DMS114 treated with DMSO at 0.1 percent for 48 hours (cell line): ENCODE measurements at regions not wholly inside any gene's neighbourhood (a gene's known extent, or its start where the extent isn't known, plus 50 kb on each side); places are given as distances from the start of the nearest gene placed in this dataset.

Source experiments
- DNase-seq: peaks from one replicate; lab custom pipeline; 2025; ENCODE audit not compliant: unreplicated experiment; lab: John Stamatoyannopoulos, UW

DNA sequence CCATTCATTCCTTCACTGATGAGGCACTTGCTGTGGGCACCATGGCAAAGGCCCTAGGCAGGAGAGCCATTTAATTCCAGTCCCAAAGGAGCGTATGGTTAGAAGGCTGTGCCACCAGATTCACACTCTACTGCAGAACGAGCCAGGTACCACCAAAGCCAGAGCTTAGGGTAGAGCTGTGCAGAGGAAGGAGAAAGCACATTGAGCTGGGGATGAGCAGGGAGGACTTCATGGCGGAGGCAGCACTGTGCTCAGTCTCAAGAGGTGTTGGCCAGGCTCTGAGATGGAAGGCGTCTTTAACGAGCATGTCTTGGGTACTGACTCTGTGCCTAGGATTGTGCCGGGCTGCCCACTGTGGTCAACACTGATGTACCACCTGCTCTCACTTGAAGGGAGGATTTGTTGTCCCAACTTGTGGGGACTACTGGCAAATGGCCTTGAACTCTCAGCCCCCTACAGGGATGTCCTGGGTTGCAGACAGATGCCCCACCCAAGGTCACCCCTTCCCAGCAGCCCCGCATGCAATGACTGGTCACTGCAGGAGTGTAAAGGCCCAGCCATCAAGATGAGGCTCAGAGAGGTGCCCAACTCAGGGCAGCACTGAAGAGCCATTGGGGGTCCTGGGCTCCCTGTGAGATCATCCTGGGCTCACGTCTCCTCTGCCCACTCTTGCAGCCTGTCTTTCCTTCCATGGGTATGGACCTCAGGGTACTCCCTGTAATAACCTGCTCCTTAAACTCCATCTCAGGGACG, 251.4 kb downstream of the GLI2 start:
- no peak for DNase-seq

GRCh38 chr2:120988051-120988699, 252.5 kb downstream of the GLI2 start:
- no peak for DNase-seq

GRCh38 chr2:120988700-120989511, 253.2 kb downstream of the GLI2 start:
- DNase-seq = no peak

DNA sequence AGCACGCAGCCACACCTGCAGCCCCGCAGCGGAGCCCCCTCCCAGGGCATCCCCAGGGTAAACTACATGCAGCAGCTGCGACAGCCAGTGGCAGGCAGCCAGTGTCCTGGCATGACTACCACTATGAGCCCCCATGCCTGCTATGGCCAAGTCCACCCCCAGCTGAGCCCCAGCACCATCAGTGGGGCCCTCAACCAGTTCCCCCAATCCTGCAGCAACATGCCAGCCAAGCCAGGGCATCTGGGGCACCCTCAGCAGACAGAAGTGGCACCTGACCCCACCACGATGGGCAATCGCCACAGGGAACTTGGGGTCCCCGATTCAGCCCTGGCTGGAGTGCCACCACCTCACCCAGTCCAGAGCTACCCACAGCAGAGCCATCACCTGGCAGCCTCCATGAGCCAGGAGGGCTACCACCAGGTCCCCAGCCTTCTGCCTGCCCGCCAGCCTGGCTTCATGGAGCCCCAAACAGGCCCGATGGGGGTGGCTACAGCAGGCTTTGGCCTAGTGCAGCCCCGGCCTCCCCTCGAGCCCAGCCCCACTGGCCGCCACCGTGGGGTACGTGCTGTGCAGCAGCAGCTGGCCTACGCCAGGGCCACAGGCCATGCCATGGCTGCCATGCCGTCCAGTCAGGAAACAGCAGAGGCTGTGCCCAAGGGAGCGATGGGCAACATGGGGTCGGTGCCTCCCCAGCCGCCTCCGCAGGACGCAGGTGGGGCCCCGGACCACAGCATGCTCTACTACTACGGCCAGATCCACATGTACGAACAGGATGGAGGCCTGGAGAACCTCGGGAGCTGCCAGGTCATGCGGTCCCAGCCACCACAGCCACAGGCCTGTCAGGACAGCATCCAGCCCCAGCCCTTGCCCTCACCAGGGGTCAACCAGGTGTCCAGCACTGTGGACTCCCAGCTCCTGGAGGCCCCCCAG, 254.1 kb downstream of the GLI2 start:
- no peak for DNase-seq

DNA sequence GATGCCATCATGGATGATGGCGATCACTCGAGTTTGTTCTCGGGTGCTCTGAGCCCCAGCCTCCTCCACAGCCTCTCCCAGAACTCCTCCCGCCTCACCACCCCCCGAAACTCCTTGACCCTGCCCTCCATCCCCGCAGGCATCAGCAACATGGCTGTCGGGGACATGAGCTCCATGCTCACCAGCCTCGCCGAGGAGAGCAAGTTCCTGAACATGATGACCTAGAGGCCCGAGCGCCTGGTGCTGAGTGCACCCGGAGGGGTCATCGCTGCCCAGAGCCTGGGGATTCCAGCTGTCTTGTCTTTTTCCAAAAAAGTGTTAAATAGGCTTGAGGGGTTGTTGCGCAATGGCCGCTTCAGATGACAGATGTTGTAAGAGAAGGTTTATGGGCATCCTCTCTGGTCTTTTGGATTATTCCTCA, 254.8 kb downstream of the GLI2 start:
- no peak for DNase-seq

DNA sequence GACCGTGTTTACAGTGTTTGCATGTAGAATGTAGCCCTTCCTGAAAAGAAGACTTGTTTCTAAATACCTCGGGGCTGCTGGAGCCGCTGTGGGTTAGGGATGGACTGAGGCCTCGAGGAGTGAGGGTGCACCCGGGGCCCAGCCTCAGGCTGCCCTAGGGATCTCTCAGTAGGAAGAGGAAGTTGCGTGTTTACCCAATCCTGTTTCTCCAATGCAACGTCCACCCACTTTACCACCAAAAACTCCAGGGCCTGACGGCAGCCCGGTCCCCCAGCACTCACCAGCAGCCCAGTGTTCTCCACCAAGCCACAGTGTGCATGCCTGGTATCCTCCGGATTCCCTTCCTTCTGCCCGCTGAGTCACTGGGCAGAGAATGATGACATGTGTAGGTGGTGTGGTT, 255.8 kb downstream of the GLI2 start:
- DNase-seq = no peak

DNA sequence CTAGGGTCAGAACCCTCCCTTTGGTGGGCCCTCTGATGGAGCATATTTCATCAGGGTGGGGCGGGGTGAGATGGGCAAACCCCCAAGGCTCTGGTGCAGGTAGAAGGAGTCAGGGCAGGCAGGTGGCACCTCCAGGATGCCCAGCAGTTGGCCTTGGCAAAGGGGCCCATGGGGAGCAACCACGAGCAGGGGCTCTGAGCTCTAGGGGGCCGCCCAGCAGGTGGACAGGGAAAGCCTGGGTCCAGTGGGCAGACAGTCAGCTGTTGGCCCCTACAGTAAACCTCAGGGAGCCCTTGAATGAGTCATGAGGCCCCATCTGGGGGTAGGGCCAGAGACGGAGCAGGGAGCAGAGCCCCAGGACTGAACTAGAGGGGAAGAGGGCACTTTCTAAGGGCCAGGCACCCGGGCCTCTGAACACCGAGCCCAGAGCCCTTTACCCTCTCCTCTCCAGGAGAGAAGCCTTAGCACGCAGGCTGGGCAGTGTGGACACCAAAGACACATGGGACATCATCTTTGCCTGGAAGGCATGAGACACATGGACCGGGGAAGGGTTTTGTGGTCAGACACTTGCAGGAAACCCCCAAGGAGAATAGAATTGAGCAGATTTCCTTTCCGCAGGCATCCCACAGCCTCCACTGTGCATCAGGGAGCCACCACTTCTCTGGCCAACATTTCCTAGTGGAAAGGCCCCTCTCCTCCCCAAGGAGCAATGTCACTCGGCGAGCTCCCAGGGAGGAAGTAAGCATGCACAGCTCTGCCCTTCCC, 257.3 kb downstream of the GLI2 start:
- DNase-seq = no peak

- DNase-seq = no peak
These were observed 258.0 kb downstream of the GLI2 start for GRCh38 chr2:120993661-120994060.

DNA sequence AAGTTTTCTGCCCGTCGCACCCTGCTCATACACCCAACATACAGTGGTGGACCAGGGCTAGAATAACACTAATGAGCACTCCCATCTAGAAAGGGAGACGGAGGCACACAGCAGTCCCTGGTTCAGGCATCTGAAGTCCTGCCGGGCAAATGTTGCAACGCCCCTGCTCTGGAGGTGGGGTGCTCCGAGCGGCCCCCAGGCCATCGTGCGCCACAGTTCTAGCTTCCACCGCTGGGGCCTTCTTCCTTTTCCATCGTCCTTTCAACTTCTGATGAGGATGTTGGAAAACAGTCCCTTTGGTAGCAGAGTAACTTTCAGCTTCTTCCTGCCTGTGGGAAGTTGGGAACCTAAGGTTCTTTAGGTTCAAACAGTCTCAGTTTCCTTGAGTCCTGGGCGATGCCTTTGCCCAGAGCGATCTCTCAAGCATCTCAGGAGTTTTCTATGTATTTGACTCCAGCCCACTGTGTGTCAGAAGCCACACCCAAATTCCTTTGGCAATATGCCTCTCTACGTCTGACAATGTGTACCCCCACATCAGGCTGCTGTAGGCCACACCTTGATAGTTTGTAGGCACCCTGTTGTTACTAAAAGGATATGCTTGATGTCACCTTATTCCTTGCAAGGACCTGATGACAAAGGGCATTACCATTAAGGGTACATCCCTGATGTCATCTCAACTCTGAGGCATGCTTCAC, 258.8 kb downstream of the GLI2 start:
- DNase-seq = no peak

DNA sequence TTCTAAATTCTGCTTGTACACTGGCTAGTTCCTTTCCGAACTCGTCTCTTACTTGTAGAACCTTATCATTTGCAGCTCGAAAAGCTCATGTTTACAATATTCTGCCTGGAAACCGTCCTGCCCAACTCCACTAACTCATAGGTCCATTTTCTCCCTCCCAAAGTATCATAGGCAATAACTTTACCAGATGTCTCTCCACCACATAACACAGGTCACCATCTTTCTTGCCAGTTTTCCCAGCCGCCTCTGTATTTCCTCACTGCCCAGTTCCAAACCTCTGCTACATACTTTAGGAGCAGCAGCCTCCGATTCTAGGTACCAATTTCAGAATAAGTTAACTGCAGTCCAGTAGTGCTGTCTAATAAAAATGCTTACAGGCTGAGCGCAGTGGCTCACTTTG, 259.5 kb downstream of the GLI2 start:
- DNase-seq = no peak

- DNase-seq = no peak
These were observed 260.1 kb downstream of the GLI2 start for GRCh38 chr2:120995656-120996190.

DNA sequence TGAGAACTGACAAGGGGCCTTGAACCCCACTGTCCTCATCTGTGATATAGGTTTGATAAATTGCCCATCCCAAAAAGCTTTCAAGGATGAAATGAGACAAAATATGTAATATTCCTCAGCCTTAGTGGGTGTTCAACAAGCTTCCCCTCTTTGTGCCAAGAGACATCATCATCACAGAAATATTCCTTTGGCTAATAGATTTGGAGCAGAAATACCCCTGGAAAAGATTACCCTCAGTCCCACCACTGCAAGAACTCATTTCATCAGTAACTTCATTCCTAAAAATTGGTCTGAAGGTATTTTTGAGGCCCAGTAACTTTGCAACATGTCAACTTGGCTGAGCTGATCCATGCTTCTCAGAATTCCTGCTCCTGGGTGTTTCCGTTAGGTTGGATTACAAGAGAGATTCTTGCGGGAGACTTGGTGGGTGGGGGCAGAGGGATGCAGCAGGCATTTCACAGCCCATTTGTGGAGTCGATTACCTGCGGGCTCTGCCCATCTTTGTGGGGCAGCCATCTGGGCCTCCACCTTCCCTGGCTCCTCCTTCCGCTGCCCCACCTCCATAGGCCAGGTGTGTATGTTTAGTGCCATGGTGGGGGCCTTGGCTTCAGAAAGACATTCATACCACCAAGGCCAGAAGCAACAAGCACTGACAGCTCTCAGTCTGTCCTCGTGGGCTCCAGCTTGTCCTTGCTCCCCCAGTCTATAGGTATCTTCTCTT, 263.9 kb downstream of the GLI2 start:
- no peak for DNase-seq

DNA sequence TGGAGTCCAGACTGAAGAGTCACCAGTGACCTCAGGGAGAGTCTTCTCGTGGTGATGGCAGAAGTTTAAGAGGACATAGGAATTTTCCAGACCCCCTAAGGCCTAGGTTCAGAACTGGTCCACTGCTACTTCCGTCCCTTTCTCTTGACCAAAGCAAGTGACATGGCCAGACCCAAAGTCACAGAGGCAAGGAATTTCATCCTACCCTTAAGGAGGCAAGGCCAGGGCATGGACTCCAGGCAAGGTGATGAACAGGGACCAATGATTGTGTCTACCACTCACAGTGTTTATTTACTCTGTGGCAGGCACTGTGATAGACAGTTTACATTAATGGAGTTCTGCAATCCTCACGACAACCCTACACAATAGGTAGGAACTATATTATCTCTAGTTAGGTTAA, 265.1 kb downstream of the GLI2 start:
- no peak for DNase-seq

DNA sequence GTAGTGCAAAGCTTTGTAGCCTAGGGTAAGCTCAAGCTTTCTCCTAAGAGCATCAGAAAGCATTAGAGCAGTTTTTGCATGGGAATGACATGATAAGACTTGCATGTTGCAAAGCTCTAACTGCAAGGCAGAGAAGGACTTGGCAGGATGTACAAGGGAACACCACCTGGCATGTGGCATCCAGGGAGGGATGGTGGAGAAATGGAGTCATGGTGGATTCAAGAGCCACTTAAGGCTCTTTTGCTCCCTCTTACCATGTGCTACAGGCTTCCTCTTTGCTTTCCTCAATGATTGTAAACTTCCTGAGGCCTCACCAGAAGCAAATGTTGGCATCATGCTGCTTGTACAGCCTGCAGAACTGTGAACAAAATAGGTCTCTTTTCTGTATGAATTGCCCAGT, 266.0 kb downstream of the GLI2 start:
- no peak for DNase-seq

DNA sequence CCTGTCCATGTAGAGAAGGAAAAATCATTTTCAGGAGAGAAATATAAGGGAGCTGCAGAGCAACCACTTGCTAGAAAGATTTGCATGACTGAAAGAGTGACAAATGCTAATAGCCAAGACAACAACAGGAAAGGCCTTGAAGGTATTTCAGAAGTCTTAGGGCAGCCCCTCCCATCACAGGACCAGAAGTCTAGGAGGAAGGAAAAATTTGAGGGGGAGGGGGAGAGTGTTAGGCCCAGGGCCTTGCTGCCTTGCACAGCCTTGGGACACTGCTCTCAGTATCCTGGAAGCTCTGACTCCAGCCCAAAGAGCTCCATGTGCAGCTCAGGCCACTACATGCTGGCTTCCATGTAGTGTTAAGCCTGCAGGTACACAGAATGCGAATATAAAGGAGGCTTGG, 266.9 kb downstream of the GLI2 start:
- DNase-seq = no peak

DNA sequence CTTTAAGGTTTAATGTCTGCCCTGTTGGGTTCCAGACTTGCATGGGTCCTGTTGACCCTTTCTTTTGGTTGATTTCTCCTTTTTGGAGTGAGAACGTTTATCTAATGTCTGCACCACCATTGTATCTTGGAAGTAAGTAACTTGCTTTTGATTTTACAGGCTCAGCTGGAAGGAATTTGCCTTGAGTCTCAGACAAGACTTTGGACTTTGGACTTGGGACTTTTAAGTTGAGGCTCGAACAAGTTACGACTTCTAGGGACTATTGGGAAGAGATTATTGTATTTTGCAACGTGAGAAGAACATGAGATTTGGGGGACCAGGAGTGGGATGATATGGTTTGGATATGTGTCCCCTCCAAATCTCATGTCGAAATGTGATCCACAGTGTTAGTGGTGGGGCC, 267.7 kb downstream of the GLI2 start:
- no peak for DNase-seq

DNA sequence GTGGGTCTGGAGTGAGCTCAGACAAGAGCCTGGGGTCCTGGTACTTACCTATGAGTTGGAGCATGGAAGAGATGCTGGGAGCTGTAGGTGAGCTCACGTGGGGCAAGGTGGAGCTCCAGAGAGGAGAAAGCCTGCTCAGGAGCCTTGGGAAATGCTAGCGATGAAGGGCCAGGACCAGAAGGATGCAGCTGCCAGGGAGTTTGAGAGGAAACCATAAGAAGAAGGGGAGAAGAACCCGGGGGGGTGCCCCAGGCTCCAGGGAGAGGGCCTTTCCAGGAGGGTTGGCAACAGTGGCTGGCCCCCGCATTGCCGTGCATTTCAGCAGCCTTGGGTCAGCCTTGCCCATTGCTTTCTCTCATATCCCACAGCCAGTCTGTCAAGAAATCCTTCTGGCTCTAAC, 268.7 kb downstream of the GLI2 start:
- no peak for DNase-seq

GRCh38 chr2:121004950-121005349, 269.3 kb downstream of the GLI2 start:
- DNase-seq = no peak

DNA sequence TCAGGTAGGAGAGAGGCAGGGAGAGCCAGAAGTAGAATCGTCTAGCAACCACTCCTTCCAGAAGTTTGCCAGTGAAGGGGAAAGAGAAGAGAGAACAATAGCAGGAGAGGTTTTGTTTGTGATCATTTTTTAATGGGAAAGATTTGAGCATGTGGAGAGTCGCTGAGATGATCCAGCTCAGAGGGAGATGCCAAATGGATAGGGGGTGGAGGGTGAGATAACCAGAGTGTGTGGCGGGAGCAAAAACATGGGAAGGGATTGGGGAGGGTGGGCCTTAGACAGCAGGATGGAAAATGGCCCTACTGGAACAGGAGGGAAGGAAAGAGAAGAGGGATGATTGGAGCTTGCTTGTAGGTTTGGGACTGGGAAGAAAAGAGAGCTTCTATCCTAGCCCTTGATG, 269.8 kb downstream of the GLI2 start:
- DNase-seq = no peak
